ENCODE measurements at regions not wholly inside any gene's neighbourhood (a gene's known extent, or its start where the extent isn't known, plus 50 kb on each side); places are given as distances from the start of the nearest gene placed in this dataset.

GRCh38 chr3:165455793-165456192 lies 259.6 kb upstream of the SLITRK3 start:
- no peak overlapping the region for H3K18ac ChIP-seq (ENCODE audit: low read length)
- no peak overlapping the region for H3K9ac ChIP-seq (ENCODE audit: low read length)
- no peaks in the 10 kb centered on the region for H3K36me3 ChIP-seq (ENCODE audit: control insufficient read depth in 1 of 2, insufficient read depth in 2 of 2, low read length in 2 of 2)
- no peak overlapping the region for H3K23ac ChIP-seq (ENCODE audit: low read length)
- peaks cover 0 to 7% of the 10 kb centered on the region in 2 experiments for H3K4me1 ChIP-seq (ENCODE audit: control insufficient read depth in 1 of 2, insufficient read depth in 2 of 2, low read length in 2 of 2)
- no CpG with 5 or more reads among the region's 3 CpGs for WGBS (ENCODE audit: extremely low coverage, insufficient coverage, insufficient read length)
- no peak overlapping the region for H2BK5ac ChIP-seq (ENCODE audit: low read depth, low read length, poor library complexity)
- no peak overlapping the region for H4K12ac ChIP-seq (ENCODE audit: low read depth, low read length)
- H2AK5ac ChIP-seq (ENCODE audit: low read length) = no peak overlapping the region
- H4K8ac ChIP-seq (ENCODE audit: low read depth, low read length) = no peak overlapping the region
- H2AFZ ChIP-seq (ENCODE audit: insufficient read depth, low read length, poor library complexity) = no peak overlapping the region
- H4K91ac ChIP-seq (ENCODE audit: low read depth, low read length) = no peak overlapping the region
- H3K9me3 ChIP-seq (ENCODE audit: insufficient read depth, low read depth, low read length) = no peaks in the 10 kb centered on the region
- no peak for DNase-seq
- H3K79me1 ChIP-seq (ENCODE audit: low read length) = peaks cover 3% of the 10 kb centered on the region
- no peak overlapping the region for H2BK12ac ChIP-seq (ENCODE audit: low read length)
- H3K4ac ChIP-seq (ENCODE audit: low read depth, low read length) = no peak overlapping the region
- H3K27ac ChIP-seq (ENCODE audit: low read depth, low read length) = no peak overlapping the region
- H2BK120ac ChIP-seq (ENCODE audit: insufficient read depth, low read length, poor library complexity) = no peak overlapping the region
- no peak overlapping the region for H3K4me2 ChIP-seq (ENCODE audit: low read length)
- no peaks in the 10 kb centered on the region for H3K27me3 ChIP-seq (ENCODE audit: insufficient read depth, low read length)
- no peak overlapping the region for H3K14ac ChIP-seq (ENCODE audit: low read length)
- H3K4me3 ChIP-seq (ENCODE audit: low read depth, low read length) = no peak overlapping the region
- no peaks in the 10 kb centered on the region for H3K79me2 ChIP-seq (ENCODE audit: control insufficient read depth, insufficient read depth, low read length, poor library complexity)

DNA sequence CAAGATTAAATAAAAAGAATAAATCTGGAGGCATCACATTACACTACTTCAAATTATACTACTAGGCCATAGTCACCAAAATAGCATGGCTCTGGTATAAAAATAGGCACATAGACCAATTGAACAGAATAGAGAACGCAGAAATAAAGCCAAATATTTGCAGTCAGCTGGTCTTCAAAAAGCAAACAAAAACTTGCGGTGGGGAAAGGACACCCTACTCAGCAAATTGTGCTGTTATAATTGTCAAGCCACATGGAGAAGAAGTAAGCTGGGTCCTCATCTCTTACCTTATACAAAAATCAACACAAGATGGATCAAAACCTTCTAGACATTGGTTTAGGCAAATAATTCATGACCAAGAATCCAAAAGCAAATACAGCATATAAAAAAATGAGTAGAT lies 259.2 kb upstream of the SLITRK3 start:
- no peaks in the 10 kb centered on the region for H3K9me3 ChIP-seq (ENCODE audit: insufficient read depth, low read depth, low read length)
- H4K12ac ChIP-seq (ENCODE audit: low read depth, low read length) = no peak overlapping the region
- H3K79me1 ChIP-seq (ENCODE audit: low read length) = peaks cover 3% of the 10 kb centered on the region
- no peak overlapping the region for H3K14ac ChIP-seq (ENCODE audit: low read length)
- no peak for DNase-seq
- no peak overlapping the region for H3K27ac ChIP-seq (ENCODE audit: low read depth, low read length)
- no peak overlapping the region for H4K91ac ChIP-seq (ENCODE audit: low read depth, low read length)
- no peak overlapping the region for H3K4me2 ChIP-seq (ENCODE audit: low read length)
- no peak overlapping the region for H4K8ac ChIP-seq (ENCODE audit: low read depth, low read length)
- no peak overlapping the region for H2AK5ac ChIP-seq (ENCODE audit: low read length)
- no peak overlapping the region for H3K9ac ChIP-seq (ENCODE audit: low read length)
- peaks cover 0 to 7% of the 10 kb centered on the region in 2 experiments for H3K4me1 ChIP-seq (ENCODE audit: control insufficient read depth in 1 of 2, insufficient read depth in 2 of 2, low read length in 2 of 2)
- H2BK5ac ChIP-seq (ENCODE audit: low read depth, low read length, poor library complexity) = no peak overlapping the region
- H3K23ac ChIP-seq (ENCODE audit: low read length) = no peak overlapping the region
- H3K36me3 ChIP-seq (ENCODE audit: control insufficient read depth in 1 of 2, insufficient read depth in 2 of 2, low read length in 2 of 2) = no peaks in the 10 kb centered on the region
- H3K27me3 ChIP-seq (ENCODE audit: insufficient read depth, low read length) = no peaks in the 10 kb centered on the region
- no peak overlapping the region for H2AFZ ChIP-seq (ENCODE audit: insufficient read depth, low read length, poor library complexity)
- no peak overlapping the region for H3K18ac ChIP-seq (ENCODE audit: low read length)
- H2BK120ac ChIP-seq (ENCODE audit: insufficient read depth, low read length, poor library complexity) = no peak overlapping the region
- no CpG with 5 or more reads among the region's 2 CpGs for WGBS (ENCODE audit: extremely low coverage, insufficient coverage, insufficient read length)
- H3K4me3 ChIP-seq (ENCODE audit: low read depth, low read length) = no peak overlapping the region
- H3K79me2 ChIP-seq (ENCODE audit: control insufficient read depth, insufficient read depth, low read length, poor library complexity) = no peaks in the 10 kb centered on the region
- no peak overlapping the region for H2BK12ac ChIP-seq (ENCODE audit: low read length)
- no peak overlapping the region for H3K4ac ChIP-seq (ENCODE audit: low read depth, low read length)

- no peak overlapping the region for H3K9ac ChIP-seq (ENCODE audit: low read length)
- H3K27ac ChIP-seq (ENCODE audit: low read depth, low read length) = no peak overlapping the region
- H3K4me3 ChIP-seq (ENCODE audit: low read depth, low read length) = no peak overlapping the region
- H3K27me3 ChIP-seq (ENCODE audit: insufficient read depth, low read length) = no peaks in the 10 kb centered on the region
- H2AK5ac ChIP-seq (ENCODE audit: low read length) = no peak overlapping the region
- H3K14ac ChIP-seq (ENCODE audit: low read length) = no peak overlapping the region
- no peak overlapping the region for H2BK5ac ChIP-seq (ENCODE audit: low read depth, low read length, poor library complexity)
- H3K18ac ChIP-seq (ENCODE audit: low read length) = no peak overlapping the region
- no peaks in the 10 kb centered on the region for H3K9me3 ChIP-seq (ENCODE audit: insufficient read depth, low read depth, low read length)
- no peaks in the 10 kb centered on the region for H3K36me3 ChIP-seq (ENCODE audit: control insufficient read depth in 1 of 2, insufficient read depth in 2 of 2, low read length in 2 of 2)
- no peak overlapping the region for H4K12ac ChIP-seq (ENCODE audit: low read depth, low read length)
- H3K4me1 ChIP-seq (ENCODE audit: control insufficient read depth in 1 of 2, insufficient read depth in 2 of 2, low read length in 2 of 2) = peaks cover 0 to 4% of the 10 kb centered on the region in 2 experiments
- H2AFZ ChIP-seq (ENCODE audit: insufficient read depth, low read length, poor library complexity) = no peak overlapping the region
- WGBS (ENCODE audit: extremely low coverage, insufficient coverage, insufficient read length) = no CpG with 5 or more reads among the region's 4 CpGs
- no peak overlapping the region for H3K4me2 ChIP-seq (ENCODE audit: low read length)
- H4K91ac ChIP-seq (ENCODE audit: low read depth, low read length) = no peak overlapping the region
- H3K23ac ChIP-seq (ENCODE audit: low read length) = no peak overlapping the region
- no peak overlapping the region for H2BK12ac ChIP-seq (ENCODE audit: low read length)
- no peaks in the 10 kb centered on the region for H3K79me2 ChIP-seq (ENCODE audit: control insufficient read depth, insufficient read depth, low read length, poor library complexity)
- no peak overlapping the region for H4K8ac ChIP-seq (ENCODE audit: low read depth, low read length)
- no peak overlapping the region for H2BK120ac ChIP-seq (ENCODE audit: insufficient read depth, low read length, poor library complexity)
- peak; percentile 54 to 61 for DNase-seq
- no peak overlapping the region for H3K4ac ChIP-seq (ENCODE audit: low read depth, low read length)
- H3K79me1 ChIP-seq (ENCODE audit: low read length) = no peaks in the 10 kb centered on the region
Measured at GRCh38 chr3:165451371-165452070, 255.3 kb upstream of the SLITRK3 start.

- no peak overlapping the region for H2BK120ac ChIP-seq (ENCODE audit: insufficient read depth, low read length, poor library complexity)
- H4K8ac ChIP-seq (ENCODE audit: low read depth, low read length) = no peak overlapping the region
- H3K9ac ChIP-seq (ENCODE audit: low read length) = no peak overlapping the region
- H2BK12ac ChIP-seq (ENCODE audit: low read length) = no peak overlapping the region
- no CpG with 5 or more reads among the region's 3 CpGs for WGBS (ENCODE audit: extremely low coverage, insufficient coverage, insufficient read length)
- H3K4me2 ChIP-seq (ENCODE audit: low read length) = no peak overlapping the region
- no peaks in the 10 kb centered on the region for H3K9me3 ChIP-seq (ENCODE audit: insufficient read depth, low read depth, low read length)
- H3K79me2 ChIP-seq (ENCODE audit: control insufficient read depth, insufficient read depth, low read length, poor library complexity) = no peaks in the 10 kb centered on the region
- H3K27me3 ChIP-seq (ENCODE audit: insufficient read depth, low read length) = no peaks in the 10 kb centered on the region
- no peak overlapping the region for H3K4ac ChIP-seq (ENCODE audit: low read depth, low read length)
- H3K14ac ChIP-seq (ENCODE audit: low read length) = no peak overlapping the region
- H3K18ac ChIP-seq (ENCODE audit: low read length) = no peak overlapping the region
- H2BK5ac ChIP-seq (ENCODE audit: low read depth, low read length, poor library complexity) = no peak overlapping the region
- H4K12ac ChIP-seq (ENCODE audit: low read depth, low read length) = no peak overlapping the region
- no peak overlapping the region for H2AFZ ChIP-seq (ENCODE audit: insufficient read depth, low read length, poor library complexity)
- no peak overlapping the region for H3K27ac ChIP-seq (ENCODE audit: low read depth, low read length)
- H3K4me3 ChIP-seq (ENCODE audit: low read depth, low read length) = no peak overlapping the region
- no peaks in the 10 kb centered on the region for H3K36me3 ChIP-seq (ENCODE audit: control insufficient read depth in 1 of 2, insufficient read depth in 2 of 2, low read length in 2 of 2)
- no peak overlapping the region for H4K91ac ChIP-seq (ENCODE audit: low read depth, low read length)
- H3K23ac ChIP-seq (ENCODE audit: low read length) = no peak overlapping the region
- H2AK5ac ChIP-seq (ENCODE audit: low read length) = no peak overlapping the region
- no peak for DNase-seq
- peaks cover 0 to 3% of the 10 kb centered on the region in 2 experiments for H3K4me1 ChIP-seq (ENCODE audit: control insufficient read depth in 1 of 2, insufficient read depth in 2 of 2, low read length in 2 of 2)
- no peaks in the 10 kb centered on the region for H3K79me1 ChIP-seq (ENCODE audit: low read length)
Measured at GRCh38 chr3:165446555-165446954, 250.4 kb upstream of the SLITRK3 start.
